Panc1 (cell line): ENCODE measurements at regions not wholly inside any gene's neighbourhood (a gene's known extent, or its start where the extent isn't known, plus 50 kb on each side); places are given as distances from the start of the nearest gene placed in this dataset.

Experiments used
- POLR2AphosphoS5 ChIP-seq: IDR thresholded peaks from 2 replicates; pipeline ENCODE4 v1.6.1; 2012; ENCODE audit warnings: mild to moderate bottlenecking, low read depth, low read length, moderate library complexity
- SIN3A ChIP-seq: IDR thresholded peaks from 2 replicates; pipeline ENCODE4 v1.6.1; 2012; ENCODE audit warnings: low read depth, mild to moderate bottlenecking, low read length, moderate library complexity, borderline replicate concordance; ENCODE audit not compliant: insufficient read depth
- TF ChIP-seq, protein P1 (sequence below): fragments of 450-650 bp; IDR thresholded peaks from 2 replicates; pipeline ENCODE4 v1.5.1; 2017; ENCODE audit warnings: mild to moderate bottlenecking
- TF ChIP-seq, protein P2 (sequence below), 2 experiments: IDR thresholded peaks; 2 replicates each; pipeline ENCODE4 v1.6.1; 2011 to 2012; ENCODE audit warnings: low read depth in 2 of 2, control low read depth in 1 of 2, low read length in 1 of 2, mild to moderate bottlenecking in 1 of 2, moderate library complexity in 1 of 2; ENCODE audit not compliant: insufficient read depth in 1 of 2

DNA sequence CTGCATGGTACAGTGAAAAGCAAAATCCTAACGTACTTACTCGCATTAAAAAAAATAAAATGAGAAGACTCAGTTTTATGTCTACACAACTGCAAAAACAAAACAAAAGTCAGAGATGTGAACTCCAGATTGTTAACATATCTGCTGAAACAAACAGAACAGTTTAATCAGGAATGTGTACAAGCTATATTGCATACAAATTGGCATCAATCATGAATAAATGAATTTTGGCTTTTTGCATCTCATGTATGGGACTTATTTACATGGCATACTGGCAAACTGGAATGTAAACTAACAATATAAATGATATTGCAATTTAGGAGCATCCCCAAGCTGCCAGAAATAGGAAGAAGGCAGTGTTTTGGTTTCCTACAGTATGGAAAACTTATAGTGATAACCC is 79.6 kb upstream of the NSMCE3 start:
- TF ChIP-seq, protein P1, sequence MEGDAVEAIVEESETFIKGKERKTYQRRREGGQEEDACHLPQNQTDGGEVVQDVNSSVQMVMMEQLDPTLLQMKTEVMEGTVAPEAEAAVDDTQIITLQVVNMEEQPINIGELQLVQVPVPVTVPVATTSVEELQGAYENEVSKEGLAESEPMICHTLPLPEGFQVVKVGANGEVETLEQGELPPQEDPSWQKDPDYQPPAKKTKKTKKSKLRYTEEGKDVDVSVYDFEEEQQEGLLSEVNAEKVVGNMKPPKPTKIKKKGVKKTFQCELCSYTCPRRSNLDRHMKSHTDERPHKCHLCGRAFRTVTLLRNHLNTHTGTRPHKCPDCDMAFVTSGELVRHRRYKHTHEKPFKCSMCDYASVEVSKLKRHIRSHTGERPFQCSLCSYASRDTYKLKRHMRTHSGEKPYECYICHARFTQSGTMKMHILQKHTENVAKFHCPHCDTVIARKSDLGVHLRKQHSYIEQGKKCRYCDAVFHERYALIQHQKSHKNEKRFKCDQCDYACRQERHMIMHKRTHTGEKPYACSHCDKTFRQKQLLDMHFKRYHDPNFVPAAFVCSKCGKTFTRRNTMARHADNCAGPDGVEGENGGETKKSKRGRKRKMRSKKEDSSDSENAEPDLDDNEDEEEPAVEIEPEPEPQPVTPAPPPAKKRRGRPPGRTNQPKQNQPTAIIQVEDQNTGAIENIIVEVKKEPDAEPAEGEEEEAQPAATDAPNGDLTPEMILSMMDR: no peak
- no peak for TF ChIP-seq POLR2AphosphoS5
- TF ChIP-seq, protein P2, sequence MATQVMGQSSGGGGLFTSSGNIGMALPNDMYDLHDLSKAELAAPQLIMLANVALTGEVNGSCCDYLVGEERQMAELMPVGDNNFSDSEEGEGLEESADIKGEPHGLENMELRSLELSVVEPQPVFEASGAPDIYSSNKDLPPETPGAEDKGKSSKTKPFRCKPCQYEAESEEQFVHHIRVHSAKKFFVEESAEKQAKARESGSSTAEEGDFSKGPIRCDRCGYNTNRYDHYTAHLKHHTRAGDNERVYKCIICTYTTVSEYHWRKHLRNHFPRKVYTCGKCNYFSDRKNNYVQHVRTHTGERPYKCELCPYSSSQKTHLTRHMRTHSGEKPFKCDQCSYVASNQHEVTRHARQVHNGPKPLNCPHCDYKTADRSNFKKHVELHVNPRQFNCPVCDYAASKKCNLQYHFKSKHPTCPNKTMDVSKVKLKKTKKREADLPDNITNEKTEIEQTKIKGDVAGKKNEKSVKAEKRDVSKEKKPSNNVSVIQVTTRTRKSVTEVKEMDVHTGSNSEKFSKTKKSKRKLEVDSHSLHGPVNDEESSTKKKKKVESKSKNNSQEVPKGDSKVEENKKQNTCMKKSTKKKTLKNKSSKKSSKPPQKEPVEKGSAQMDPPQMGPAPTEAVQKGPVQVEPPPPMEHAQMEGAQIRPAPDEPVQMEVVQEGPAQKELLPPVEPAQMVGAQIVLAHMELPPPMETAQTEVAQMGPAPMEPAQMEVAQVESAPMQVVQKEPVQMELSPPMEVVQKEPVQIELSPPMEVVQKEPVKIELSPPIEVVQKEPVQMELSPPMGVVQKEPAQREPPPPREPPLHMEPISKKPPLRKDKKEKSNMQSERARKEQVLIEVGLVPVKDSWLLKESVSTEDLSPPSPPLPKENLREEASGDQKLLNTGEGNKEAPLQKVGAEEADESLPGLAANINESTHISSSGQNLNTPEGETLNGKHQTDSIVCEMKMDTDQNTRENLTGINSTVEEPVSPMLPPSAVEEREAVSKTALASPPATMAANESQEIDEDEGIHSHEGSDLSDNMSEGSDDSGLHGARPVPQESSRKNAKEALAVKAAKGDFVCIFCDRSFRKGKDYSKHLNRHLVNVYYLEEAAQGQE (IDR thresholded peaks at IDR 0.05; ENCODE audit: insufficient read depth in 1 of 2, low read depth in 2 of 2, low read length in 1 of 2): no peak
- TF ChIP-seq SIN3A: no peak
